ENCODE measurements at regions not wholly inside any gene's neighbourhood (a gene's known extent, or its start where the extent isn't known, plus 50 kb on each side); places are given as distances from the start of the nearest gene placed in this dataset.
A peak's percentile ranks its signal among the peaks of the same experiment; 100 is the strongest.
"Not testable (repeated sequence)": the region's sequence is repeated elsewhere in the genome, so short reads cannot be mapped to it uniquely, and the experiment has no call there.

- DNase-seq (ENCODE audit: low spot score) = no peak
- no peak for FAIRE-seq
Observed at GRCh38 chr10:65556006-65556405, 1369.8 kb upstream of the LRRTM3 start.

- FAIRE-seq (no peak), DNase-seq (ENCODE audit: low spot score) (no peak)
Observed at GRCh38 chr10:65559369-65559768, 1366.5 kb upstream of the LRRTM3 start.

- no peak for DNase-seq (ENCODE audit: low spot score)
- no peak for FAIRE-seq
Observed at GRCh38 chr10:65565246-65565645, 1360.6 kb upstream of the LRRTM3 start.

- FAIRE-seq (no peak), DNase-seq (ENCODE audit: low spot score) (no peak)
Observed at GRCh38 chr10:65566906-65567305, 1358.9 kb upstream of the LRRTM3 start.

- FAIRE-seq (no peak), DNase-seq (ENCODE audit: low spot score) (peak; percentile 49)
Observed at GRCh38 chr10:65570143-65571010, 1355.5 kb upstream of the LRRTM3 start.

GRCh38 chr10:65571011-65571570 is 1354.7 kb upstream of the LRRTM3 start:
- FAIRE-seq = no peak
- no peak for DNase-seq (ENCODE audit: low spot score)

- DNase-seq (ENCODE audit: low spot score) (no peak), FAIRE-seq (no peak)
Observed at GRCh38 chr10:65581426-65582026, 1344.3 kb upstream of the LRRTM3 start.

- DNase-seq (ENCODE audit: low spot score) = no peak
- no peak for FAIRE-seq
Observed at GRCh38 chr10:65602182-65602865, 1323.5 kb upstream of the LRRTM3 start.

GRCh38 chr10:65611592-65611991 is 1314.2 kb upstream of the LRRTM3 start:
- FAIRE-seq = no peak
- no peak for DNase-seq (ENCODE audit: low spot score)

GRCh38 chr10:65614956-65615565 is 1310.8 kb upstream of the LRRTM3 start:
- no peak for FAIRE-seq
- DNase-seq (ENCODE audit: low spot score) = no peak

- FAIRE-seq = no peak
- no peak for DNase-seq (ENCODE audit: low spot score)
Observed at GRCh38 chr10:65618126-65618525, 1307.7 kb upstream of the LRRTM3 start.

- DNase-seq (ENCODE audit: low spot score) (no peak), FAIRE-seq (no peak)
Observed at GRCh38 chr10:65620404-65621048, 1305.3 kb upstream of the LRRTM3 start.

- FAIRE-seq = no peak
- no peak for DNase-seq (ENCODE audit: low spot score)
Observed at GRCh38 chr10:65622608-65623007, 1303.2 kb upstream of the LRRTM3 start.

GRCh38 chr10:65628493-65629139 is 1297.2 kb upstream of the LRRTM3 start:
- no peak for DNase-seq (ENCODE audit: low spot score)
- FAIRE-seq = no peak

- DNase-seq (ENCODE audit: low spot score) = no peak
- FAIRE-seq = no peak
Observed at GRCh38 chr10:65660006-65660405, 1265.8 kb upstream of the LRRTM3 start.

- DNase-seq (ENCODE audit: low spot score) (no peak), FAIRE-seq (no peak)
Observed at GRCh38 chr10:65670087-65670486, 1255.7 kb upstream of the LRRTM3 start.

- not testable (repeated sequence) for FAIRE-seq; DNase-seq (ENCODE audit: low spot score)
Observed at GRCh38 chr10:65670596-65670995, 1255.2 kb upstream of the LRRTM3 start.

- DNase-seq (ENCODE audit: low spot score) (no peak), FAIRE-seq (no peak)
Observed at GRCh38 chr10:65675236-65675635, 1250.6 kb upstream of the LRRTM3 start.

- DNase-seq (ENCODE audit: low spot score) (no peak), FAIRE-seq (no peak)
Observed at GRCh38 chr10:65684896-65685295, 1240.9 kb upstream of the LRRTM3 start.

GRCh38 chr10:65701168-65701776 is 1224.6 kb upstream of the LRRTM3 start:
- FAIRE-seq (no peak), DNase-seq (ENCODE audit: low spot score) (no peak)

All from RCC 7860 (cell line).